IMR-90 (cell line): ENCODE measurements at regions not wholly inside any gene's neighbourhood (a gene's known extent, or its start where the extent isn't known, plus 50 kb on each side); places are given as distances from the start of the nearest gene placed in this dataset.

Source experiments
- ATAC-seq: fragments of 200-7000 bp; cut with Tn5 transposase; 2 replicates; pipeline ENCODE4 v1.9.1; 2020; ENCODE audit warnings: low read depth, mild to moderate bottlenecking, moderate library complexity
- BruUV-seq: library from RNA; stranded (reverse); fragments of 400-500 nt; replicated peaks from 2 replicates; lab custom pipeline; 2021; lab: Mats Ljungman, UMichigan
- CTCF ChIA-PET: fragments of 300-600 bp; formaldehyde crosslinking; extraction: SDS; loops from one replicate; lab custom pipeline; 2021; ENCODE audit warnings: antibody characterized with exemption; lab: Yijun Ruan, JAX
- POLR2A ChIA-PET: fragments of 300-600 bp; sonication (Branson Sonifier 250); formaldehyde crosslinking; loops from one replicate; lab custom pipeline; 2022; ENCODE audit warnings: antibody characterized with exemption; ENCODE audit not compliant: unreplicated experiment; lab: Charles Lee
- DNase-seq: peaks from one replicate; pipeline ENCODE4 v3.0.0; 2013
- H2AFZ ChIP-seq: replicated peaks from 2 replicates; pipeline ENCODE3; 2013; ENCODE audit warnings: low read length, mild to moderate bottlenecking; ENCODE audit not compliant: poor library complexity
- H2AK5ac ChIP-seq: 2 replicates; pipeline ENCODE4 v1.6.1; 2013; ENCODE audit warnings: low read depth, low read length, inconsistent platforms
- H2AK9ac ChIP-seq: replicated peaks from 2 replicates; pipeline ENCODE3; 2013; ENCODE audit warnings: mild to moderate bottlenecking, low read depth, low read length, moderate library complexity; ENCODE audit not compliant: poor library complexity
- H2BK120ac ChIP-seq: 2 replicates; pipeline ENCODE4 v1.6.1; 2013; ENCODE audit warnings: low read depth, low read length, inconsistent platforms
- H2BK15ac ChIP-seq: 3 replicates; pipeline ENCODE4 v1.6.1; 2013; ENCODE audit warnings: low read depth, low read length, inconsistent platforms
- H2BK20ac ChIP-seq: 2 replicates; pipeline ENCODE4 v1.6.1; 2013; ENCODE audit warnings: low read depth, mild to moderate bottlenecking, inconsistent platforms, low read length, moderate library complexity
- H2BK5ac ChIP-seq: 2 replicates; pipeline ENCODE4 v1.6.1; 2013; ENCODE audit warnings: mild to moderate bottlenecking, low read depth, low read length, inconsistent platforms; ENCODE audit not compliant: poor library complexity, severe bottlenecking
- H3K14ac ChIP-seq: replicated peaks from 2 replicates; pipeline ENCODE4 v1.6.1; 2013; ENCODE audit warnings: low read depth, low read length, inconsistent platforms
- H3K18ac ChIP-seq: 2 replicates; pipeline ENCODE4 v1.6.1; 2013; ENCODE audit warnings: low read depth, low read length, control low read depth
- H3K23ac ChIP-seq: 2 replicates; pipeline ENCODE4 v1.6.1; 2013; ENCODE audit warnings: low read depth, low read length, inconsistent platforms
- H3K27ac ChIP-seq: 2 replicates; pipeline ENCODE4 v1.5.1; 2013; ENCODE audit warnings: mild to moderate bottlenecking, control low read depth, low read length; ENCODE audit not compliant: insufficient read depth
- H3K27me3 ChIP-seq: 2 replicates; pipeline ENCODE4 v1.6.1; 2013; ENCODE audit warnings: low read length; ENCODE audit not compliant: control insufficient read depth, insufficient read depth
- H3K36me3 ChIP-seq: 2 replicates; pipeline ENCODE4 v1.6.1; 2013; ENCODE audit warnings: low read length, mixed read lengths; ENCODE audit not compliant: control insufficient read depth, insufficient read depth
- H3K4ac ChIP-seq: 2 replicates; pipeline ENCODE4 v1.6.1; 2013; ENCODE audit warnings: low read depth, low read length, inconsistent platforms
- H3K4me1 ChIP-seq: 2 replicates; pipeline ENCODE4 v1.6.1; 2013; ENCODE audit warnings: low read length, mixed read lengths; ENCODE audit not compliant: control insufficient read depth, insufficient read depth
- H3K4me2 ChIP-seq: 2 replicates; pipeline ENCODE4 v1.6.1; 2013; ENCODE audit warnings: low read depth, mild to moderate bottlenecking, control low read depth, low read length, moderate library complexity
- H3K4me3 ChIP-seq: 2 replicates; pipeline ENCODE4 v1.5.1; 2013; ENCODE audit warnings: low read depth, mild to moderate bottlenecking, control low read depth, low read length, moderate library complexity; ENCODE audit not compliant: insufficient read depth
- H3K56ac ChIP-seq: 2 replicates; pipeline ENCODE4 v1.6.1; 2013; ENCODE audit warnings: low read length, inconsistent platforms; ENCODE audit not compliant: insufficient read depth; ENCODE audit errors: extremely low read depth
- H3K79me1 ChIP-seq, 2 experiments: 2 replicates each; pipeline ENCODE4 v1.6.1; 2013; ENCODE audit warnings: low read length in 2 of 2, inconsistent platforms in 1 of 2, low read depth in 1 of 2
- H3K9ac ChIP-seq: 2 replicates; pipeline ENCODE4 v1.6.1; 2013; ENCODE audit warnings: low read depth, low read length, control low read depth
- H3K9me1 ChIP-seq: 2 replicates; pipeline ENCODE4 v1.6.1; 2013; ENCODE audit warnings: low read length, inconsistent platforms; ENCODE audit not compliant: insufficient read depth
- H3K9me3 ChIP-seq: 2 replicates; pipeline ENCODE4 v1.6.1; 2013; ENCODE audit warnings: low read length; ENCODE audit not compliant: control insufficient read depth, insufficient read depth
- H4K20me1 ChIP-seq: 2 replicates; pipeline ENCODE4 v1.6.1; 2013; ENCODE audit warnings: low read length, inconsistent platforms; ENCODE audit not compliant: insufficient read depth
- H4K5ac ChIP-seq: 2 replicates; pipeline ENCODE4 v1.6.1; 2013; ENCODE audit warnings: mild to moderate bottlenecking, low read depth, low read length, control low read depth
- H4K8ac ChIP-seq, 2 experiments: 2 replicates each; pipeline ENCODE4 v1.6.1; 2013; ENCODE audit warnings: low read depth in 2 of 2, low read length in 2 of 2, control low read depth in 1 of 2, inconsistent platforms in 1 of 2
- H4K91ac ChIP-seq: 2 replicates; pipeline ENCODE4 v1.6.1; 2013; ENCODE audit warnings: low read depth, low read length, inconsistent platforms; ENCODE audit not compliant: insufficient read depth
- CEBPB ChIP-seq: IDR thresholded peaks from 2 replicates; pipeline ENCODE4 v1.6.1; 2012; ENCODE audit warnings: low read depth, low read length, improper control_type of control experiment
- RFX5 ChIP-seq: IDR thresholded peaks from 2 replicates; pipeline ENCODE4 v1.8.0; 2012; ENCODE audit warnings: low read depth, mild to moderate bottlenecking, low read length, moderate library complexity
- SMC3 ChIP-seq: fragments of 150-350 bp; IDR thresholded peaks from 2 replicates; pipeline ENCODE4 v1.6.1; 2016; ENCODE audit warnings: low read depth, mild to moderate bottlenecking, antibody characterized with exemption, low read length, moderate library complexity
- WGBS, 2 experiments: methylation state at CpG; one replicate each; pipeline versions ENCODE4 v1.1.5 to v1.1.7; 2013; ENCODE audit warnings: missing lambda C conversion rate in 2 of 2; ENCODE audit not compliant: insufficient read length in 1 of 2; ENCODE audit errors: extremely low coverage in 2 of 2; 5-methylcytosine and 5-hydroxymethylcytosine counted together
- dilution Hi-C: fragments of 300-500 bp; cut with HindIII; formaldehyde crosslinking; loops from one replicate; pipeline ENCODE4 v1.14.3; 2018; ENCODE audit warnings: low sequenced_read_pairs; ENCODE audit not compliant: unreplicated experiment
- in situ Hi-C: fragments of 300-500 bp; cut with MboI; formaldehyde crosslinking; loops from 3 replicates; pipeline ENCODE4 v1.14.3; 2019; ENCODE audit warnings: low sequenced_read_pairs, inconsistent platforms, mixed read lengths
- intact Hi-C: fragments of 100-400 bp; cut with micrococcal nuclease; formaldehyde crosslinking; loops from 2 replicates; pipeline ENCODE4 v1.10.0; 2022

DNA sequence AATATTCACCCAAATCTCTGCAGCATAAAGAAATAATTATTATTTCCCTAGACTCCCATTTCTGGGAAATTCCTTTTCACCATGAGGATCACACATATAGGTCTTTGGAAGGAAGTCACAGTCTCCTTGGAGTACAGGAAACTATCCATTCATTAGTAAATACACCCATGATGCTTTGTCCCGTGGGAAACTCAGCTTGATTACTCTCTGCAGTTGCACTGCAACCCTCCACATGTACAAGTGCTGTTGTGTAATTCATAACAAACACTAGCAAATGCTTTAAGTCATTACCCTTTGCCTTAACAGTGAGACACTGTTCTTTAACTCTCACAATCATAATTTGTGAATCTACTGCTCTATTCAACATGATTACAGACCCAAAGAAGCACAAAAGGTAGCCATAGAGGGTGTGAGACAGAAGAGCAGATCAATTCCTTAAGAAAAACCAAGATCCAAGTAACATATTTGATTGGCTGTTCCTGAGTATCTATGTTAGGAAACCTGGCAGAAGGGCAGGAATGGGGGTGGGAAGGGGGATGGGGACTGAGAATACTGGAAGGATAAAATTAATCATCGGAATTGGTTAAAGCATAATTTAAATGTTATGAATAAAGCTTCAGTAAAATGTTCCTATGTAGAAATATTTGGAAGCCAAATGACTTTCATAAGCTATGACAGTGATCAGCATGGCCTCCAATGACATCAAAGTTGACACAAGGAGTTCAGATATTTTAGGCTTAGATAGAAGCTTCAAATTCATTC lies 268.0 kb downstream of the HACE1 start:
- dilution Hi-C loops (no loop called here), in situ Hi-C loops (no loop called here)
- BruUV-seq: no TSS peak

More for the DNA sequence above, 268.0 kb downstream of the HACE1 start:
- no peaks in the 10 kb centered on the region for H3K9me3 ChIP-seq
- H3K4me1 ChIP-seq: no peaks in the 10 kb centered on the region
- POLR2A ChIA-PET: no interaction called here
- no peak overlapping the region for H3K14ac ChIP-seq
- no peak overlapping the region for H2BK20ac ChIP-seq
- no peak overlapping the region for H3K18ac ChIP-seq
- H3K4ac ChIP-seq: no peak overlapping the region
- H4K20me1 ChIP-seq: no peaks in the 10 kb centered on the region
- intact Hi-C loops: no loop called here
- no peaks in the 10 kb centered on the region for H3K36me3 ChIP-seq
- no peak overlapping the region for H3K4me2 ChIP-seq
- no peak overlapping the region for H3K27ac ChIP-seq
- no peaks in the 10 kb centered on the region for H3K27me3 ChIP-seq
- ATAC-seq (no peak), DNase-seq (no peak)
- no peak overlapping the region for H2AK5ac ChIP-seq
- whole genome bisulfite sequencing, 2 experiments: no CpG with 5 or more reads among the region's 2 CpGs
- no peak overlapping the region for H2BK120ac ChIP-seq
- H2AFZ ChIP-seq: no peak overlapping the region
- no peak overlapping the region for H3K23ac ChIP-seq
- no peak overlapping the region for H3K56ac ChIP-seq
- H4K5ac ChIP-seq: no peak overlapping the region
- no peak overlapping the region for H2AK9ac ChIP-seq
- H3K9me1 ChIP-seq: no peaks in the 10 kb centered on the region
- CTCF ChIA-PET: interaction anchor here (0.9 kb wide), 1 partner anchor 22 kb away, joined by 3 read pairs; no protein-coding TSS in a partner anchor
- no peak overlapping the region for H3K9ac ChIP-seq
- TF ChIP-seq SMC3 (no peak), RFX5 (no peak), CEBPB (no peak)
- H3K79me1 ChIP-seq: no peaks in the 10 kb centered on the region
- no peak overlapping the region for H2BK5ac ChIP-seq
- no peak overlapping the region for H4K91ac ChIP-seq
- no peak overlapping the region for H3K4me3 ChIP-seq
- H2BK15ac ChIP-seq: no peak overlapping the region
- no peak overlapping the region for H4K8ac ChIP-seq
